Fibroblast of skin of scalp (primary cell): ENCODE measurements at regions not wholly inside any gene's neighbourhood (a gene's known extent, or its start where the extent isn't known, plus 50 kb on each side); places are given as distances from the start of the nearest gene placed in this dataset.
A peak's percentile ranks its signal among the peaks of the same experiment; 100 is the strongest.
"Not testable (repeated sequence)": the region's sequence is repeated elsewhere in the genome, so short reads cannot be mapped to it uniquely, and the experiment has no call there.

Experiments
- DNase-seq: peaks from one replicate; pipeline ENCODE4 v3.0.0-alpha.2; 2013

GRCh38 chr7:106372595-106373318, 88.0 kb upstream of the NAMPT start:
- no peak for DNase-seq

DNA sequence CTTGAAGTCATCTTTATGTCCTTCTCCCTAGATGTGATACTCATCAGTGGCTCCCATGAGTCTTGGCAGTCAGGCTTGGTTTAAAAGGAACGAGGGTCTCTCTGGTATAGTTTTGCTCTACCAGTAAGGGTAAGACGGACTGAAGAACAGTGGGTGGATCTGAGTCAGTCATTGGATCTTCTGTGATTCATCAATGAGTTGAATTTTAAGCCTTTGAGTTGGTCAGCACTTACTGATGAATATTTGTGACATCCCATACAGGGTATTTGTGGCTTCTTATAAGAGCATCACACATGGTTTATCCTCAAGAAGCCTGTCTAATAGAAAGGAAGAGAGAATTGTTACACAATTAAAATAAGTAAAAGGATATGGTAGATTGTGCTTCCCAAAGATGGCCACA, 87.3 kb upstream of the NAMPT start:
- DNase-seq: no peak

DNA sequence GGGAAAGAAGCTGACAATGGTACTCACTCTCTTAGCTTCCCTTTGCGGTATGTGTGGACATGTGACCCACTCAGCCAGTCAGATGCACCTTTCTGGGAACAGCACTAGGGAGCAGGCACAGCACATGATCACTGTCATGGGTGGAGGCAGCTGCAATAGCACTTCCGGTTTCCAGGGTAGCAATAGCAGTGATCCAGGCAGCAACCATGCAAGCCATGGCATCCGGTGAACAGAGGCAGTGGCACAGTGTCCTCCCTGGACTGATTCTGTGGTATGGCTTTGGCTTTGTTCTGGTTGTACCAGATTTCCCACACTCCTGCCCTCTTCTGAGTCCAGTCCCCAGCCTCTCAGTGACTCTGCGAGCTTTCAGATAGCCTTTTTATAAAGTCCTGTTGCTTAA, 86.8 kb upstream of the NAMPT start:
- DNase-seq: no peak

DNA sequence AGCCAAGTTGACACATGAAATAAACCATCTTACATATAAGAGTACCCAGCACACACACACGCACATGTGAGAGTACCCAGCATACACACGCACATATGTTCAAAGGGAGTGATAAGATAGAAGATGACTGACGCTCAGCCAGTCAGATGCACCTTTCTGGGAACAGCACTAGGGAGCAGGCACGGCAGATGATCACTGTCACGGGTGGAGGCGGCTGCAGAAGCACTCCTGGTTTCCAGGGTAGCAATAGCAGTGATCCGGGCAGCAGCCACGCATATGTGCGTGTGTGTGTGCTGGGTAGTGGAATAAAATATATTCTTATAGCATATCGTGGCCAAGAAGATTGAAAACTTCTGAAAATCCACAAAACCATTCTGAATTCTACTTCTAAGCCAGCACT, 85.8 kb upstream of the NAMPT start:
- no peak for DNase-seq

DNA sequence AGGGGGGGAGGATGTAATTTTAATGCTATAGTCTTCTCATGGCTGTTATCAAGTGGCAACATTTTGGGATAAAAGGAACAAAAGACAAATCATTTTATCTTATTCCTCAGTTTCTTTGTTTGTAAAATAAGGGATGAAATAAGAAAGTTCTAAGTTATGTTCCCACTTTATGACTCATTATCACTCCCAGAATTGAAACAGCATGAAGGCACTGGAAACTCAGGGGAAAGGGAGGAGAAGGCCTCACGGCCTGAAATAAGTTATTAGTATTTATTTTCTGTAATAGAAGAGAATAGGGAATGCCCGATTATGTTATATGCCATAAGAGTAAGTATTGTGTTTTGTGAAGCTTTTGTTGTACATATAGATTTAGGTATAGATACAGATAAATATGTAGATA, 85.0 kb upstream of the NAMPT start:
- DNase-seq: no peak

GRCh38 chr7:106369352-106369751, 84.6 kb upstream of the NAMPT start:
- peak; percentile 34 for DNase-seq

- DNase-seq: no peak
These were observed 82.9 kb upstream of the NAMPT start for GRCh38 chr7:106367664-106368063.

DNA sequence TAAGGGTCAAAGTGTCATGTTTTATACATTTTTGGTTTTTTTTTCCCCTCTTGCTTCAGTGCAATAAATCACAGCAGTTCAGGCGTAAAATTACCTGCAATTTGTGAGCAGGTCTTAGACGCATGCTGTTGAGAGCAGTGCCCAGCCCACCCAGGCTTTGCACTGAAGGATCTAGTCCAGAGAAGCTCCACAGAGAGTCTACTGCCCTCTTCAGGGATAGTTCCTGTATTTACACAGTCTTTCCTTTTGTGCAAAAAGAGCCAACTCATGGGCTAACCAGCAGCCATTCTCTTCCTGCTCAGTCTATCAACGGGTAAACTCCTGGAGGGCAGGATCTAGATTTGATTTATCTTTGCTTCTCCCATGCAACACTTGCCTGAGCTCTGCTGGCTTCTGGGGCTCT, 82.2 kb upstream of the NAMPT start:
- DNase-seq: no peak

DNA sequence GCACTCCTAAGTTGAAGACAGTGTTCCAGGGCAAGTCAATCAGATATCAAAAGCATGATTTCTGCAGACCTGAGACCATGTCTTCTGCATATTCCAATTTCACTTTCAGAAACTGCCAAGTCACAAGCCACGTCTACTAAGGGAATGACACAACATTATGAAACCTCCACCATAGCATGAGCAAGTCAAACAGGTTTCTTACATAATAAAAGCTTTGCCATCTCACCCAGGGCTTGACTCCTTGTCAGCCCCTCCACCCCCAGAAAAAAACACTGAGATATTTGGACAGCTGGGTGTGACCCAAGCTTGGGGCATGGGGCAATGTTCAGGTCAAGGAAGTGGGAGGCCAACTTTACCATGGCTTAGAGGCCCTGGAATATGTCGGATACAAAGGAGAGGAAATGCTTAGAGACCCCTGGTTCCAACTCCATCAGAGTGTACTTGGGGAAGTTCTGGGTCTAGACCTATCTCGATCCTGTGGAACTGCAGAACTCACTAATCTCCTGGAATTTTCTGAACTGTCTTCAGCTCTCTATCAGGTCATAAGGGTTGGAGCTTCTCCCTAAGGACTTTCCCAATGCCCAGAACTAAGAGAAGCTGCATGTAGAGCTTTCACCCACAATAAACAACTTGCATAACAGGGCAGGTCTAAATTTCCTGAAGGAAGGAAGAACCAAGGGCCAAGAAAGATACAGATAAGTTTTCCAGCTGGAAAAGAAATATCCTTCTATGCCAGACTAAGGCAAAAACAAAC, 80.6 kb upstream of the NAMPT start:
- no peak for DNase-seq

DNA sequence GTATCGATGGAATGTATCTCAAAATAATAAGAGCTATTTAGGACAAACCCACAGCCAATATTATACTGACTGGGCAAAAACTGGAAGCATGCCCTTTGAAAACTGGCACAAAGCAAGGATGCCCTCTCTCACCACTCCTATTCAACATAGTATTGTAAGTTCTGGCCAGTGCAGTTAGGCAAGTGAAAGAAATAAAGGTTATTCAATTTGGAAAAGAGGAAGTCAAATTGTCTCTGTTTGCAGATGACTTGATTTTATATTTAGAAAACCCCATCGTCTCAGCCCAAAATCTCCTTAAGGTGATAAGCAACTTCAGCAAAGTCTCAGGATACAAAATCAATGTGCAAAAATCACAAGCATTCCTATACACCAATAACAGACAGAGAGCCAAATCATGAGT, 77.7 kb upstream of the NAMPT start:
- not testable (repeated sequence) for DNase-seq

DNA sequence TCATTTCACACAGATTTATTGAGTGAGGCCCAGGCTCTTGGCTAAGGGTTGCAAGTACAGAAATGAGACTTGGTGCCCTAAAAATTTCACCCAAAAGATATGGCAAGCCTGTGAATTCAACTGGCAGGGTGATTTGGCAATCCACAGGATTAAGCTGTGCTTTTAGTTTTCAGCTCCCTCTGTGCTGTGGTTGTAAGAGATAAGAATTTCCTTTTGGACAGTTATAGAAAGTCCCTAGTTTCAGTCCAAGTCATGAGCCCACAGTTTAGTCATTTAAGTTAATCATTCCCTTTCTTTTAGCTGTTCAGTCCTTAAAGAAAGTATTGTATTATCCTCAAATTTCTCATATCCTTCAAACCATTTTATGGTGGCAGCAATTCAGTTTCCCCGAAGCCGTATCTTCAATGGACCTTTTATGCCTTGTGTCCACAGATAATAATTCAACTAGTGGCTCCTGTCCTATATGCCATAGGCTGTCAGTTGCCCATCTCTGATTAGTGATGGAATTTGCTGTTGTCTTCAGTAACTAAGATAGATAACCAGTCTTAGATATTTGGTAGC, 73.4 kb upstream of the NAMPT start:
- DNase-seq: no peak

GRCh38 chr7:106357675-106358074, 72.9 kb upstream of the NAMPT start:
- no peak for DNase-seq

GRCh38 chr7:106354822-106355221, 70.0 kb upstream of the NAMPT start:
- DNase-seq: no peak

DNA sequence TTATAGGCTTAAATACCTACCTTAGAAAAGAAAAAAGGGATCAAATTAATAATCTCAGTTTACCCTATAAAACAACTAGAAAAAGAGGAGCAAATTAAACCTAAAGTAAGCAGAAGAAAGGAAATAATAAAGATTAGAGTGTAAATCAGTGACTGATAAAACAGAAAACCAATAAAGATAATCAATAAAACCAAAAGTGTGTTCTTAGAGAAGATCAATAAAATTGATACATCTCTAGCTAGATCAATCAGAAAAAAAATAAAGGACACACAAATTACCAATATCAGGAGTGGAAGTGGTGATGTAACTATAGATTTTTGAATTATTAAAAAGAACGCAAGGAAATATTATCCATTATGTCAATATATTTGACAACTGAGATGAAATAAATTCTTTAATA, 69.2 kb upstream of the NAMPT start:
- DNase-seq: no peak

GRCh38 chr7:106348231-106348630, 63.4 kb upstream of the NAMPT start:
- DNase-seq: no peak

GRCh38 chr7:106347229-106347833, 62.5 kb upstream of the NAMPT start:
- DNase-seq: no peak

GRCh38 chr7:106346678-106347217, 62.0 kb upstream of the NAMPT start:
- DNase-seq: peak; percentile 92

DNA sequence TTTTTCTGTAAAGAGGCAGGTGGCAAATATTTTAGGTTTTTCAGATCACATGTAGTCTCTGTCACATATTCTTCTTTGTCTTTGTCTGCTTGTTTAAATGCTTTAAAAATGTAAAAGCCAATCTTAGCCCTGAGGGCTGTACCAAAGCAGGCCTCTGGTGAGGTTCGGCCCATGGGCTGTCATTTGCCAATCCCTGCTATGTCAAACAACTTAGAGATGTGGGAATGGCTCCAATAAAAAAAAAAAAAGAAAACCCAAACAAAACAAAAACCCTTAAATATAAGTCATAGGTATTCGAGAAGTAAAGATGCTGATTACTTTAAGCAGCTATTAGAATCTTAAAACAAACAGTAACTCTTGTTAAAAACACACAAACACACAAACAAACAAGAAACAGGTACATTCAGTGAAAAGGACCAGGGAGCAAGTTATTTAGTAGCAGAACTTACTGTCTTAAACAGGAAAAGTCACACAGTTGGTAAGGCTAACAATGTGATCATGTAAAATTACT, 61.4 kb upstream of the NAMPT start:
- DNase-seq: no peak

- DNase-seq: peak; percentile 41
These were observed 60.8 kb upstream of the NAMPT start for GRCh38 chr7:106345421-106346166.

GRCh38 chr7:106344861-106345260, 60.1 kb upstream of the NAMPT start:
- no peak for DNase-seq

- DNase-seq: no peak
These were observed 59.4 kb upstream of the NAMPT start for GRCh38 chr7:106344211-106344610.

DNA sequence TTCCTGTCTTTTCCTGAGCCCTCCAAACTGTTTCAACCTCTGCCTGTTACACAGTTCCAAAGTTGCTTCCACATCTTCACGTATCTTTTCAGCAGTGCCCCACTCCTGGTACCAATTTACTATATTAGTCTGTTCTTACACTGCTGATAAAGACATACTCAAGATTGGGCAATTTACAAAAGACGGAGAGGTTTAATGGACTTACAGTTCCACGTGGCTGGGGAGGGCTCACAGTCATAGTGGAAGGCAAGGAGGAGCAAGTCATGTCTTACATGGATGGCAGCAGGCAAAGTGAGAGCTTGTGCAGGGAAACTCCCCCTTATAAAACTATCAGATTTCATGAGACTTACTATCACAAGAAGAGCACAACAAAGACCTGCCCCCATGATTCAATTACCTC, 57.3 kb upstream of the NAMPT start:
- not testable (repeated sequence) for DNase-seq
